Tibial artery (tissue), 4 donors: ENCODE measurements at regions not wholly inside any gene's neighbourhood (a gene's known extent, or its start where the extent isn't known, plus 50 kb on each side); places are given as distances from the start of the nearest gene placed in this dataset.

Experiments used
- DNase-seq, 2 donors: peaks; one replicate each; pipeline ENCODE4 v3.0.0-alpha.2; 2019
- H3K27ac ChIP-seq, 2 donors: fragments of 200-600 bp; sonication (generic) in 1 of 2; 1 replicate in 1 of 2; 2 replicates in 1 of 2; pipeline ENCODE4 v1.5.1; 2018 to 2019; ENCODE audit warnings: mild to moderate bottlenecking in 1 of 2
- H3K27me3 ChIP-seq, 2 donors: fragments of 200-600 bp; sonication (generic) in 1 of 2; one replicate each; pipeline versions ENCODE4 v1.5.1 to v1.6.0; 2016 to 2019
- H3K36me3 ChIP-seq, 3 donors: fragments of 200-600 bp; sonication (generic) in 2 of 3; one replicate each; pipeline ENCODE4 v1.5.1; 2016 to 2019; ENCODE audit warnings: mild to moderate bottlenecking in 2 of 3
- H3K4me1 ChIP-seq, 4 donors: fragments of 200-600 bp; sonication (generic) in 2 of 4; 1 replicate in 3 of 4; 2 replicates in 1 of 4; pipeline ENCODE4 v1.5.1; 2016 to 2019
- H3K4me3 ChIP-seq, 2 donors: fragments of 200-600 bp; sonication (generic) in 1 of 2; 1 replicate in 1 of 2; 2 replicates in 1 of 2; pipeline ENCODE4 v1.5.1; 2018 to 2019; ENCODE audit warnings: mild to moderate bottlenecking in 2 of 2
- H3K9me3 ChIP-seq, 3 donors: fragments of 200-600 bp; sonication (generic) in 1 of 3; one replicate each; pipeline ENCODE4 v1.5.1; 2016 to 2019
- CTCF ChIP-seq, 2 experiments: fragments of 200-600 bp in 1 of 2; fragments of 450-650 bp in 1 of 2; IDR thresholded peaks; one replicate each; pipeline ENCODE4 v1.5.1; 2017 to 2019; ENCODE audit warnings: antibody characterized with exemption in 2 of 2, mild to moderate bottlenecking in 1 of 2, moderate library complexity in 1 of 2
- intact Hi-C: fragments of 100-400 bp; cut with DNase I; formaldehyde crosslinking; loops from one replicate; pipeline ENCODE4 v1.15.0; 2023; ENCODE audit warnings: low total_unique reads

- Histone ChIP-seq H3K4me3 (no peak overlapping the region), H3K4me1 (peaks cover 0 to 13% (median 9%) of the 10 kb centered on the region in 4 donors), H3K9me3 (no peaks in the 10 kb centered on the region), H3K27me3 (no peaks in the 10 kb centered on the region), H3K36me3 (no peaks in the 10 kb centered on the region), H3K27ac (no peak overlapping the region)
- no peak for DNase-seq
- intact Hi-C loops: no loop called here
- TF ChIP-seq CTCF (IDR thresholded peaks at IDR 0.05): no peak
Observed at GRCh38 chr12:127923501-127923900, 343.5 kb upstream of the TMEM132C start.

- TF ChIP-seq CTCF (IDR thresholded peaks at IDR 0.05): peak; percentile 35 to 51
- H3K27ac ChIP-seq: no peak overlapping the region
- no peaks in the 10 kb centered on the region for H3K9me3 ChIP-seq
- H3K27me3 ChIP-seq: no peaks in the 10 kb centered on the region
- no peak for DNase-seq
- H3K36me3 ChIP-seq: no peaks in the 10 kb centered on the region
- H3K4me1 ChIP-seq: peaks cover 0 to 35% (median 23%) of the 10 kb centered on the region in 4 donors
- H3K4me3 ChIP-seq: no peak overlapping the region
- intact Hi-C loops: no loop called here
Observed at GRCh38 chr12:127925971-127926370, 341.0 kb upstream of the TMEM132C start.

- Histone ChIP-seq H3K36me3 (no peaks in the 10 kb centered on the region), H3K4me1 (peaks cover 0 to 36% (median 23%) of the 10 kb centered on the region in 4 donors), H3K4me3 (peak overlapping the region in 1 of 2 donors; percentile 8), H3K27me3 (no peaks in the 10 kb centered on the region), H3K9me3 (no peaks in the 10 kb centered on the region), H3K27ac (peak overlapping the region; percentile 54 to 59)
- TF ChIP-seq CTCF (IDR thresholded peaks at IDR 0.05): no peak
- intact Hi-C loops: no loop called here
- DNase-seq: no peak
Observed at GRCh38 chr12:127928178-127928577, 338.8 kb upstream of the TMEM132C start.

GRCh38 chr12:127928615-127929571, 338.1 kb upstream of the TMEM132C start:
- no peaks in the 10 kb centered on the region for H3K36me3 ChIP-seq
- DNase-seq: no peak
- H3K4me3 ChIP-seq: peak overlapping the region in 1 of 2 donors; percentile 8
- H3K9me3 ChIP-seq: no peaks in the 10 kb centered on the region
- intact Hi-C loops: no loop called here
- peaks cover 0 to 36% (median 23%) of the 10 kb centered on the region in 4 donors for H3K4me1 ChIP-seq
- peak overlapping the region; percentile 54 to 59 for H3K27ac ChIP-seq
- H3K27me3 ChIP-seq: no peaks in the 10 kb centered on the region
- TF ChIP-seq CTCF (IDR thresholded peaks at IDR 0.05): no peak

GRCh38 chr12:127930122-127930521, 336.8 kb upstream of the TMEM132C start:
- intact Hi-C loops: no loop called here
- Histone ChIP-seq H3K9me3 (no peaks in the 10 kb centered on the region), H3K36me3 (no peaks in the 10 kb centered on the region), H3K27me3 (no peaks in the 10 kb centered on the region), H3K27ac (peak overlapping the region in 1 of 2 donors; percentile 59), H3K4me3 (no peak overlapping the region), H3K4me1 (peaks cover 0 to 36% (median 23%) of the 10 kb centered on the region in 4 donors)
- no peak for TF ChIP-seq CTCF (IDR thresholded peaks at IDR 0.05)
- DNase-seq: no peak
